GM19239 (cell line): ENCODE measurements at regions not wholly inside any gene's neighbourhood (a gene's known extent, or its start where the extent isn't known, plus 50 kb on each side); places are given as distances from the start of the nearest gene placed in this dataset.

Experiments used
- DNase-seq: peaks from one replicate; pipeline ENCODE4 v3.0.0; 2011; ENCODE audit warnings: low spot score; ENCODE audit not compliant: insufficient read length
- FAIRE-seq: peaks from 2 replicates; lab custom pipeline; 2011; peaks lifted over from hg19 to GRCh38; lab: Jason Lieb, UNC

GRCh38 chr16:85390511-85391174, 222.5 kb upstream of the GSE1 start:
- FAIRE-seq = no peak

GRCh38 chr16:85391175-85391707, 221.9 kb upstream of the GSE1 start:
- DNase-seq (no peak), FAIRE-seq (no peak)

More at GRCh38 chr16:85390511-85391174, 222.5 kb upstream of the GSE1 start:
- DNase-seq = no peak

GRCh38 chr16:85391769-85392583, 221.1 kb upstream of the GSE1 start:
- no peak for FAIRE-seq
- no peak for DNase-seq

- DNase-seq = no peak
- no peak for FAIRE-seq
These were observed 220.1 kb upstream of the GSE1 start for GRCh38 chr16:85392756-85393673.

- no peak for FAIRE-seq
- peak; percentile 93 for DNase-seq
These were observed 219.3 kb upstream of the GSE1 start for GRCh38 chr16:85393674-85394451.

- FAIRE-seq (no peak), DNase-seq (no peak)
These were observed 218.5 kb upstream of the GSE1 start for GRCh38 chr16:85394456-85395206.

GRCh38 chr16:85395207-85395912, 217.8 kb upstream of the GSE1 start:
- DNase-seq = peak; percentile 37
- FAIRE-seq = no peak

GRCh38 chr16:85395913-85396878, 216.9 kb upstream of the GSE1 start:
- DNase-seq (no peak), FAIRE-seq (no peak)

- DNase-seq (peak; percentile 45), FAIRE-seq (no peak)
These were observed 215.9 kb upstream of the GSE1 start for GRCh38 chr16:85396879-85397871.

- no peak for FAIRE-seq
These were observed 215.1 kb upstream of the GSE1 start for GRCh38 chr16:85398050-85398451.

GRCh38 chr16:85398688-85399582, 214.2 kb upstream of the GSE1 start:
- DNase-seq (no peak), FAIRE-seq (no peak)

More at GRCh38 chr16:85398050-85398451, 215.1 kb upstream of the GSE1 start:
- no peak for DNase-seq

GRCh38 chr16:85399583-85400284, 213.4 kb upstream of the GSE1 start:
- DNase-seq (no peak), FAIRE-seq (no peak)

GRCh38 chr16:85400305-85401205, 212.6 kb upstream of the GSE1 start:
- FAIRE-seq = no peak
- DNase-seq = no peak
